T-cell (primary cell): ENCODE measurements at regions not wholly inside any gene's neighbourhood (a gene's known extent, or its start where the extent isn't known, plus 50 kb on each side); places are given as distances from the start of the nearest gene placed in this dataset.

Source experiments
- ATAC-seq, 4 experiments: fragments of 200-7000 bp in 3 of 4; fragments of 150-1000 bp in 1 of 4; cut with Tn5 transposase; replicated peaks in 1 of 4; 1 replicate in 3 of 4; 2 replicates in 1 of 4; pipeline ENCODE4 v1.10.0; 2021; ENCODE audit warnings: moderate library complexity in 3 of 4, mild to moderate bottlenecking in 2 of 4, moderate number of reproducible peaks in 1 of 4
- CTCF ChIA-PET, 2 donors: fragments of 300-600 bp; sonication (Branson Sonifier 250); formaldehyde crosslinking; loops; one replicate each; lab custom pipeline; 2022; ENCODE audit warnings: antibody characterized with exemption in 2 of 2; lab: Charles Lee
- POLR2A ChIA-PET, 2 donors: fragments of 300-600 bp; sonication (Branson Sonifier 250); formaldehyde crosslinking; loops; one replicate each; lab custom pipeline; 2022; ENCODE audit warnings: antibody characterized with exemption in 2 of 2; lab: Charles Lee
- DNase-seq, 35 experiments: peaks; one replicate each; pipeline versions ENCODE4 v3.0.0 to v3.0.0-alpha.2; 2013 to 2023
- H3K27ac ChIP-seq: one replicate; pipeline ENCODE4 v1.5.1; 2013; ENCODE audit warnings: low read length
- H3K27me3 ChIP-seq, 2 experiments: replicated peaks in 1 of 2; 1 replicate in 1 of 2; 2 replicates in 1 of 2; pipeline versions ENCODE4 v1.6.1 to v1.7.0; 2013; ENCODE audit warnings: low read length in 1 of 2, mixed read lengths in 1 of 2; ENCODE audit not compliant: control insufficient read depth in 2 of 2, insufficient read depth in 2 of 2; ENCODE audit errors: extremely low read depth in 1 of 2
- H3K36me3 ChIP-seq, 2 donors: 1 replicate in 1 of 2; 2 replicates in 1 of 2; pipeline versions ENCODE4 v1.6.1 to v1.7.0; 2013; ENCODE audit warnings: low read length in 1 of 2; ENCODE audit not compliant: control insufficient read depth in 2 of 2, insufficient read depth in 1 of 2; ENCODE audit errors: extremely low read depth in 1 of 2
- H3K4me1 ChIP-seq, 2 experiments: 1 replicate in 1 of 2; 2 replicates in 1 of 2; pipeline versions ENCODE4 v1.6.1 to v1.7.0; 2013; ENCODE audit warnings: low read length in 2 of 2, mixed read lengths in 1 of 2; ENCODE audit not compliant: insufficient read depth in 2 of 2, control insufficient read depth in 1 of 2; ENCODE audit errors: extremely low read depth in 1 of 2
- H3K4me3 ChIP-seq, 2 donors: 1 replicate in 1 of 2; 2 replicates in 1 of 2; pipeline versions ENCODE4 v1.5.1 to v1.7.0; 2013; ENCODE audit warnings: mild to moderate bottlenecking in 2 of 2, low read length in 1 of 2, moderate library complexity in 1 of 2; ENCODE audit not compliant: control insufficient read depth in 1 of 2; ENCODE audit errors: extremely low read depth in 1 of 2
- H3K9me3 ChIP-seq: 2 replicates; pipeline ENCODE4 v1.7.0; 2013
- H3K27ac Mint-ChIP-seq, 2 donors: one replicate each; pipeline ENCODE4 v1.8.0; 2020 to 2021; ENCODE audit warnings: mild to moderate bottlenecking in 2 of 2, mixed read lengths in 2 of 2
- H3K27me3 Mint-ChIP-seq, 2 donors: one replicate each; pipeline ENCODE4 v1.8.0; 2021 to 2022; ENCODE audit warnings: mixed read lengths in 2 of 2
- H3K36me3 Mint-ChIP-seq: one replicate; pipeline ENCODE4 v1.8.0; 2021; ENCODE audit warnings: mixed read lengths
- H3K4me1 Mint-ChIP-seq, 3 donors: one replicate each; pipeline ENCODE4 v1.8.0; 2020 to 2022; ENCODE audit warnings: mixed read lengths in 3 of 3, mild to moderate bottlenecking in 1 of 3
- H3K4me3 Mint-ChIP-seq, 3 donors: one replicate each; pipeline ENCODE4 v1.8.0; 2020 to 2022; ENCODE audit warnings: mild to moderate bottlenecking in 3 of 3, mixed read lengths in 3 of 3, moderate library complexity in 3 of 3
- H3K9me3 Mint-ChIP-seq, 3 donors: one replicate each; pipeline ENCODE4 v1.8.0; 2020 to 2022; ENCODE audit warnings: mixed read lengths in 3 of 3
- WGBS: methylation state at CpG from one replicate; pipeline ENCODE4 v1.1.5; 2013; ENCODE audit warnings: missing lambda C conversion rate; ENCODE audit not compliant: insufficient coverage; 5-methylcytosine and 5-hydroxymethylcytosine counted together

GRCh38 chr10:64313967-64314366 lies 792.8 kb downstream of the REEP3 start:
- Histone ChIP-seq H3K36me3 (no peaks in the 10 kb centered on the region), H3K4me1 (no peaks in the 10 kb centered on the region), H3K4me3 (no peak overlapping the region), H3K27ac (no peak overlapping the region), H3K9me3 (no peaks in the 10 kb centered on the region), H3K27me3 (no peaks in the 10 kb centered on the region)
- Mint-ChIP-seq H3K27me3 (no peaks in the 10 kb centered on the region), H3K27ac (no peak overlapping the region), H3K36me3 (no peaks in the 10 kb centered on the region), H3K9me3 (peaks cover 0 to 3% (median 2%) of the 10 kb centered on the region in 3 donors), H3K4me1 (no peaks in the 10 kb centered on the region), H3K4me3 (no peak overlapping the region)
- no CpG with 5 or more reads among the region's 2 CpGs for WGBS
- CTCF ChIA-PET: no interaction called here
- POLR2A ChIA-PET: no interaction called here
- DNase-seq: no peak
- no peak for ATAC-seq

- Mint-ChIP-seq H3K9me3 (peaks cover 0 to 6% (median 2%) of the 10 kb centered on the region in 3 donors), H3K27me3 (no peaks in the 10 kb centered on the region), H3K4me3 (no peak overlapping the region), H3K27ac (no peak overlapping the region), H3K36me3 (no peaks in the 10 kb centered on the region), H3K4me1 (no peaks in the 10 kb centered on the region)
- DNase-seq (no peak), ATAC-seq (no peak)
- POLR2A ChIA-PET: no interaction called here
- no peak overlapping the region for H3K27ac ChIP-seq
- H3K27me3 ChIP-seq: no peaks in the 10 kb centered on the region
- 0% methylated on average over 1 of the region's 1 CpG for WGBS
- no peaks in the 10 kb centered on the region for H3K36me3 ChIP-seq
- CTCF ChIA-PET: no interaction called here
- no peaks in the 10 kb centered on the region for H3K9me3 ChIP-seq
- no peak overlapping the region for H3K4me3 ChIP-seq
- H3K4me1 ChIP-seq: no peaks in the 10 kb centered on the region
These were observed 795.2 kb downstream of the REEP3 start for GRCh38 chr10:64316416-64316815.

GRCh38 chr10:64316833-64317232 lies 795.6 kb downstream of the REEP3 start:
- no CpG with 5 or more reads among the region's 3 CpGs for WGBS
- no peak overlapping the region for H3K27ac ChIP-seq

GRCh38 chr10:64320448-64320847 lies 799.2 kb downstream of the REEP3 start:
- H3K27me3 Mint-ChIP-seq: no peaks in the 10 kb centered on the region
- no peaks in the 10 kb centered on the region for H3K9me3 ChIP-seq
- ATAC-seq (no peak), DNase-seq (no peak)
- POLR2A ChIA-PET: no interaction called here
- no peaks in the 10 kb centered on the region for H3K36me3 Mint-ChIP-seq
- H3K9me3 Mint-ChIP-seq: peaks cover 6 to 18% (median 11%) of the 10 kb centered on the region in 3 donors
- no peaks in the 10 kb centered on the region for H3K4me1 Mint-ChIP-seq
- H3K27ac ChIP-seq: no peak overlapping the region
- no peak overlapping the region for H3K4me3 Mint-ChIP-seq
- H3K4me3 ChIP-seq: no peak overlapping the region
- WGBS: 82% methylated on average over 5 of the region's 6 CpGs
- H3K27me3 ChIP-seq: no peaks in the 10 kb centered on the region
- no peaks in the 10 kb centered on the region for H3K36me3 ChIP-seq
- H3K4me1 ChIP-seq: no peaks in the 10 kb centered on the region
- CTCF ChIA-PET: no interaction called here
- no peak overlapping the region for H3K27ac Mint-ChIP-seq

More at GRCh38 chr10:64316833-64317232, 795.6 kb downstream of the REEP3 start:
- DNase-seq: no peak
- Mint-ChIP-seq H3K36me3 (no peaks in the 10 kb centered on the region), H3K27ac (no peak overlapping the region), H3K27me3 (no peaks in the 10 kb centered on the region), H3K4me1 (no peaks in the 10 kb centered on the region), H3K9me3 (peaks cover 0 to 6% (median 2%) of the 10 kb centered on the region in 3 donors), H3K4me3 (no peak overlapping the region)
- ChIA-PET CTCF (no interaction called here), POLR2A (no interaction called here)
- no peaks in the 10 kb centered on the region for H3K27me3 ChIP-seq
- no peaks in the 10 kb centered on the region for H3K9me3 ChIP-seq
- no peak overlapping the region for H3K4me3 ChIP-seq
- no peak for ATAC-seq
- H3K4me1 ChIP-seq: no peaks in the 10 kb centered on the region
- H3K36me3 ChIP-seq: no peaks in the 10 kb centered on the region

- no peaks in the 10 kb centered on the region for H3K4me1 Mint-ChIP-seq
- peaks cover 5 to 17% (median 16%) of the 10 kb centered on the region in 3 donors for H3K9me3 Mint-ChIP-seq
- H3K36me3 ChIP-seq: no peaks in the 10 kb centered on the region
- no peak overlapping the region for H3K4me3 ChIP-seq
- H3K27ac ChIP-seq: no peak overlapping the region
- WGBS: no CpG with 5 or more reads among the region's 5 CpGs
- H3K4me3 Mint-ChIP-seq: no peak overlapping the region
- no peaks in the 10 kb centered on the region for H3K27me3 Mint-ChIP-seq
- H3K27me3 ChIP-seq: no peaks in the 10 kb centered on the region
- ChIA-PET POLR2A (no interaction called here), CTCF (no interaction called here)
- DNase-seq: no peak
- no peak for ATAC-seq
- no peak overlapping the region for H3K27ac Mint-ChIP-seq
- H3K36me3 Mint-ChIP-seq: no peaks in the 10 kb centered on the region
- no peaks in the 10 kb centered on the region for H3K9me3 ChIP-seq
- H3K4me1 ChIP-seq: no peaks in the 10 kb centered on the region
These were observed 808.3 kb downstream of the REEP3 start for GRCh38 chr10:64329510-64329909.

GRCh38 chr10:64332551-64332950 lies 811.4 kb downstream of the REEP3 start:
- H3K27ac ChIP-seq: no peak overlapping the region
- H3K4me3 ChIP-seq: no peak overlapping the region
- DNase-seq: no peak
- H3K27me3 ChIP-seq: no peaks in the 10 kb centered on the region
- CTCF ChIA-PET: no interaction called here
- Mint-ChIP-seq H3K4me1 (no peaks in the 10 kb centered on the region), H3K4me3 (no peak overlapping the region), H3K9me3 (peaks cover 4 to 7% (median 5%) of the 10 kb centered on the region in 3 donors), H3K36me3 (no peaks in the 10 kb centered on the region), H3K27me3 (no peaks in the 10 kb centered on the region), H3K27ac (no peak overlapping the region)
- no peaks in the 10 kb centered on the region for H3K9me3 ChIP-seq
- WGBS: no CpG with 5 or more reads among the region's 1 CpG
- POLR2A ChIA-PET: no interaction called here
- no peak for ATAC-seq
- H3K4me1 ChIP-seq: no peaks in the 10 kb centered on the region
- H3K36me3 ChIP-seq: no peaks in the 10 kb centered on the region

- Mint-ChIP-seq H3K27me3 (no peaks in the 10 kb centered on the region), H3K27ac (no peak overlapping the region), H3K36me3 (no peaks in the 10 kb centered on the region), H3K9me3 (peaks cover 2 to 6% (median 5%) of the 10 kb centered on the region in 3 donors), H3K4me3 (no peak overlapping the region), H3K4me1 (no peaks in the 10 kb centered on the region)
- 71% methylated on average over 1 of the region's 4 CpGs for WGBS
- Histone ChIP-seq H3K27me3 (no peaks in the 10 kb centered on the region), H3K36me3 (no peaks in the 10 kb centered on the region), H3K9me3 (no peaks in the 10 kb centered on the region), H3K4me1 (no peaks in the 10 kb centered on the region), H3K27ac (no peak overlapping the region), H3K4me3 (no peak overlapping the region)
- DNase-seq: no peak
- ChIA-PET POLR2A (no interaction called here), CTCF (no interaction called here)
- ATAC-seq: no peak
These were observed 812.9 kb downstream of the REEP3 start for GRCh38 chr10:64334084-64334483.
